Motor neuron (in vitro differentiated cells): ENCODE measurements at regions not wholly inside any gene's neighbourhood (a gene's known extent, or its start where the extent isn't known, plus 50 kb on each side); places are given as distances from the start of the nearest gene placed in this dataset.

ENCODE experiments used
- ATAC-seq, 8 experiments: fragments of 200-7000 bp; cut with Tn5 transposase; replicated peaks in 6 of 8; 2 replicates each; pipeline ENCODE4 v1.8.0; 2021; ENCODE audit warnings: mild to moderate bottlenecking in 8 of 8, moderate library complexity in 8 of 8
- H3K27ac ChIP-seq, 2 donors: fragments of 250-450 bp; sonication (Bioruptor Pico); 2 replicates each; pipeline ENCODE4 v1.9.0; 2021; ENCODE audit warnings: antibody characterized with exemption in 2 of 2, mild to moderate bottlenecking in 2 of 2, moderate library complexity in 1 of 2
- H3K4me1 ChIP-seq, 2 donors: fragments of 250-450 bp; sonication (Bioruptor Pico); replicated peaks in 1 of 2; 2 replicates each; pipeline ENCODE4 v1.6.1; 2021; ENCODE audit warnings: antibody characterized with exemption in 2 of 2, mild to moderate bottlenecking in 2 of 2, moderate library complexity in 1 of 2
- H3K4me3 ChIP-seq, 5 donors: fragments of 250-450 bp; sonication (Bioruptor Pico); 2 replicates each; pipeline ENCODE4 v1.9.0; 2021; ENCODE audit warnings: antibody characterized with exemption in 5 of 5, mild to moderate bottlenecking in 5 of 5, moderate library complexity in 4 of 5
- WGBS, 10 experiments: fragments of 450-650 bp; shearing (Covaris generic); methylation state at CpG; one replicate each; pipeline ENCODE4 v1.0.0; 2022; 5-methylcytosine and 5-hydroxymethylcytosine counted together
- in situ Hi-C, 9 experiments: fragments of 400-800 bp; cut with MboI; loops; one replicate each; pipeline ENCODE4 v1.15.0; 2021; ENCODE audit warnings: low sequenced_read_pairs in 9 of 9, low pct_unique_long_range_greater_than_20kb in 2 of 9; ENCODE audit not compliant: unreplicated experiment in 9 of 9

GRCh38 chr1:82836973-82837680 lies 1036.4 kb downstream of the ADGRL2 start:
- in situ Hi-C loops, result no loop called here
- peaks cover 39 to 41% of the 10 kb centered on the region in 2 donors for H3K4me1 ChIP-seq
- ATAC-seq, result peak in 5 of 8 experiments; percentile 47 to 68 (median 63)
- H3K27ac ChIP-seq, result no peak overlapping the region
- H3K4me3 ChIP-seq, result no peak overlapping the region
- WGBS, 10 experiments, result 16 to 100% (median 60%) methylated on average over 1 to 4 of the region's 4 CpGs; no CpG with 5 or more reads in 1 of the 10 experiments

- Histone ChIP-seq H3K27ac (no peak overlapping the region), H3K4me3 (no peak overlapping the region), H3K4me1 (peaks cover 39 to 41% of the 10 kb centered on the region in 2 donors)
- 32 to 100% (median 74%) methylated on average over 1 to 7 of the region's 7 CpGs for WGBS, 10 experiments
- ATAC-seq, result peak in 5 of 8 experiments; percentile 21 to 68 (median 50)
- in situ Hi-C loops, result no loop called here
Measured at GRCh38 chr1:82836213-82836972, 1035.7 kb downstream of the ADGRL2 start.

- no peak overlapping the region for H3K4me3 ChIP-seq
- peaks cover 4 to 9% of the 10 kb centered on the region in 2 donors for H3K4me1 ChIP-seq
- H3K27ac ChIP-seq, result no peak overlapping the region
- 60 to 94% (median 83%) methylated on average over 5 to 6 of the region's 6 CpGs for WGBS, 10 experiments
- ATAC-seq, result no peak
- in situ Hi-C loops, result no loop called here
Measured at GRCh38 chr1:82830690-82831380, 1030.1 kb downstream of the ADGRL2 start.

- in situ Hi-C loops, result no loop called here
- no peak overlapping the region for H3K27ac ChIP-seq
- ATAC-seq, result peak in 1 of 8 experiments; percentile 21
- 9 to 86% (median 75%) methylated on average over 1 of the region's 1 CpG; no CpG with 5 or more reads in 4 of the 10 experiments for WGBS, 10 experiments
- H3K4me3 ChIP-seq, result no peak overlapping the region
- H3K4me1 ChIP-seq, result peaks cover 0 to 4% of the 10 kb centered on the region in 2 donors
Measured at GRCh38 chr1:82829527-82829926, 1028.8 kb downstream of the ADGRL2 start.

GRCh38 chr1:82823876-82824275 lies 1023.1 kb downstream of the ADGRL2 start:
- no peak overlapping the region for H3K4me3 ChIP-seq
- H3K4me1 ChIP-seq, result no peaks in the 10 kb centered on the region
- in situ Hi-C loops, result no loop called here
- no peak for ATAC-seq
- 55 to 100% (median 78%) methylated on average over 2 to 3 of the region's 3 CpGs for WGBS, 10 experiments
- no peak overlapping the region for H3K27ac ChIP-seq

- no peaks in the 10 kb centered on the region for H3K4me1 ChIP-seq
- H3K27ac ChIP-seq, result no peak overlapping the region
- no peak overlapping the region for H3K4me3 ChIP-seq
- WGBS, 10 experiments, result 25 to 100% (median 88%) methylated on average over 2 to 3 of the region's 3 CpGs
- in situ Hi-C loops, result no loop called here
- ATAC-seq, result no peak
Measured at GRCh38 chr1:82820816-82821215, 1020.1 kb downstream of the ADGRL2 start.

- H3K4me3 ChIP-seq, result no peak overlapping the region
- H3K27ac ChIP-seq, result no peak overlapping the region
- H3K4me1 ChIP-seq, result no peaks in the 10 kb centered on the region
- in situ Hi-C loops, result no loop called here
- 0 to 100% (median 70%) methylated on average over 1 of the region's 1 CpG; no CpG with 5 or more reads in 4 of the 10 experiments for WGBS, 10 experiments
- no peak for ATAC-seq
Measured at GRCh38 chr1:82819234-82819633, 1018.5 kb downstream of the ADGRL2 start.

DNA sequence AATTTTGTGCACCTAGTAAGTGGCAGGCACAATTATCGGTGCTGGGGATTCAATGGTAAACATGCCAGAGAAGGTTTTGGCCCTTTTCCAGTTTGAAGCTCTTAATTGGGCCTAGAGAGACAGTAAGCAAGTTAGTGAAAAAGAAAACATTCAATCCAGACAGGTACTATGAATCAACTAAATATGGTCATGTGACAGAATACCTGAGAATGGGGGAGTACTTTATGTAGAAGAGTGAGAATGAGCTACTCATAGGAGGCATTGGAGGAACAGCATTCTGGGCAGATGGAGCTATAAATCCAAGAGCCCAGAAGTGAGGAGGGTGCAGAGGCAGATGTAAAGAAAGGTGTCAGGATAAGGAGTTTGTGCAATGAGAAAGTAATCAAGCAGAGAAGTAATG lies 1017.9 kb downstream of the ADGRL2 start:
- 20 to 100% (median 100%) methylated on average over 1 of the region's 1 CpG; no CpG with 5 or more reads in 3 of the 10 experiments for WGBS, 10 experiments
- no peak for ATAC-seq
- no peaks in the 10 kb centered on the region for H3K4me1 ChIP-seq
- no peak overlapping the region for H3K27ac ChIP-seq
- in situ Hi-C loops, result no loop called here
- H3K4me3 ChIP-seq, result no peak overlapping the region

DNA sequence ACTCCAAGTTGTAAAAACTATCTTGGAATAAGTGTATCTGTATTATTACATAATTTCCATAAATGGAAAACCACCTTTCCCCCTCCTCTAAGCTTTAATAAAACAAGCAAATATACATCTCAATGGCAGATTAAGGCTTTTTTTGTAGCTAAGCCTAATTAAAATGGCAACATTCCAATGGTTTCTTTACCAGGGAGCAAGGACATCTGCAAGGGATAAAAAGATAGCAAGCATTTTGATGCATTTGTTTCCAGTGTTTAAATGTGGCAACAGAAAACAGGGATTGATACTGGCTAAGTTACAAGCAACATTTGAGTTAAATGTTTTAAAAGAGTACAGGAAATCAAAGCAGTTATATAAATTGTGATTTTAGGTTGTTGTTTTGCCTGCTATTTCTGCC lies 1012.7 kb downstream of the ADGRL2 start:
- no peak overlapping the region for H3K27ac ChIP-seq
- no peaks in the 10 kb centered on the region for H3K4me1 ChIP-seq
- in situ Hi-C loops, result no loop called here
- no peak overlapping the region for H3K4me3 ChIP-seq
- ATAC-seq, result no peak

DNA sequence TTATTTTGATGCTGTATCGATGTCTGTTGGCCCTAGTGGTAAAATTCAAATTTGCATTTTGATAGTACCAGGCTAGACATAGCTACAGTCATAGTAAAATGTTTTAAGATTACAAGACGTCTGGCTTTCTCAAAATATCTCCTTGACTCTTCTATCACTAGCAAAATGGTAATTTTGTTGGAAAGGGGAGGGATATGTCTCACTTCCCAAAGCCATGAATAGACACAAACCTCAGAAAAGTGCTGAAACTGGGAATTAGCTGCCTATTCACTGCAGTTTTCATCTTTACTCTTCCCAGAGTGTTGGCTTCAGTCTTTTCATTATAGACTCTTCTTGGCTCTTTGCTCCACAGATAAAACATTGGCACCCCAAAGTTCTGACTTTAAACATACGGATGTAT lies 1009.9 kb downstream of the ADGRL2 start:
- in situ Hi-C loops, result no loop called here
- H3K4me3 ChIP-seq, result no peak overlapping the region
- H3K4me1 ChIP-seq, result peaks cover 5 to 21% of the 10 kb centered on the region in 2 donors
- ATAC-seq, result no peak
- 19 to 94% (median 64%) methylated on average over 1 to 3 of the region's 3 CpGs for WGBS, 10 experiments
- H3K27ac ChIP-seq, result no peak overlapping the region

GRCh38 chr1:82807563-82807962 lies 1006.8 kb downstream of the ADGRL2 start:
- WGBS, 10 experiments, result 20 to 87% (median 56%) methylated on average over 1 to 3 of the region's 3 CpGs
- ATAC-seq, result peak in 3 of 8 experiments; percentile 6 to 27 (median 13)
- in situ Hi-C loops, result no loop called here
- Histone ChIP-seq H3K4me3 (no peak overlapping the region), H3K27ac (no peak overlapping the region), H3K4me1 (peaks cover 5 to 21% of the 10 kb centered on the region in 2 donors)

DNA sequence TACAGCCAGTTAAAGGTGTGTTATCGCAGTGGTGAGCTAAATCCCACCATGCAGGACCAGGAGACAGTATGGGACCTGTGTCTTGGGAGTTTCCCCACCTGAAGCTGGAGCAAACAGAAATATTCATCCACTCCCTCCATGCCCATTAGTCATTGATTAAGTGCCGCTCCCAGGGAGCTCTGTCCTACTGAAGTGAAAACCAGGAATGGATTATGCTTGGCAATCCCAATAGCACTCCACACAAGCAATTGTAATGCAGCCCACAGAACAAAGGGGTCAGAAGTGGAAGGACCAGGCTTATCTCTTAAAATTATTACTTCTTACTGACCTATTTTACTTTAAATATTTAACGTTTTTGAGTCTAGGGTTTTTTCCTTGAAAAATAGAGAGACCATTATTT lies 1005.4 kb downstream of the ADGRL2 start:
- WGBS, 10 experiments, result 17 to 83% (median 45%) methylated on average over 1 to 3 of the region's 3 CpGs; no CpG with 5 or more reads in 2 of the 10 experiments
- Histone ChIP-seq H3K4me3 (no peak overlapping the region), H3K27ac (no peak overlapping the region), H3K4me1 (peaks cover 5 to 21% of the 10 kb centered on the region in 2 donors)
- peak in 2 of 8 experiments; percentile 20 to 35 for ATAC-seq
- in situ Hi-C loops, result no loop called here

DNA sequence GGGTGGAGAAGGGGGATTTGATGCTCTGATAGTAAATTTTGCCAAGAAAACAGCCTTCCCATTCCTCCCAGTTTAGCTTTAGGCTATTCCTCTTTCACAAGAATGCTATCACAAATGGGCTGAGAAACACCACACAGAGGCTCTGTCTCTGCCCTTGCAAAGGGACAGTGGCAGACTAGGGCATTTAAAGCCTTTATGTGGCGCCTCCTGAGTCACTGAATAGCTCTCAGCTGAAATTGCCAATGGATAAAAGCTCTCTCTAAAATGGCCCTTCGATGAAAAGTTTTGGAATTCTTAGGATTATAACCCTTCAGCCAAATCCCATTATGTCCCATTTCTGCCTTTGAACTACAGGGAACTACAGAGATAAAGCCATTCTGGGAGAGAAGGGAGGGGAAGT lies 1000.4 kb downstream of the ADGRL2 start:
- Histone ChIP-seq H3K4me1 (peaks cover 4 to 14% of the 10 kb centered on the region in 2 donors), H3K27ac (no peak overlapping the region), H3K4me3 (no peak overlapping the region)
- peak in 1 of 8 experiments; percentile 43 for ATAC-seq
- WGBS, 10 experiments, result 20 to 100% (median 88%) methylated on average over 1 to 2 of the region's 2 CpGs; no CpG with 5 or more reads in 1 of the 10 experiments
- in situ Hi-C loops, result no loop called here
